Endothelial cell (in vitro differentiated cells): ENCODE measurements at regions not wholly inside any gene's neighbourhood (a gene's known extent, or its start where the extent isn't known, plus 50 kb on each side); places are given as distances from the start of the nearest gene placed in this dataset.

Experiments used
- DNase-seq: peaks from one replicate; pipeline ENCODE4 v3.0.0; 2021; ENCODE audit warnings: low spot score
- H3K27ac Mint-ChIP-seq: one replicate; pipeline ENCODE4 v1.8.0; 2021; ENCODE audit warnings: mixed read lengths, inconsistent platforms; ENCODE audit not compliant: unreplicated experiment
- H3K27me3 Mint-ChIP-seq: one replicate; pipeline ENCODE4 v1.8.0; 2021; ENCODE audit warnings: mild to moderate bottlenecking, moderate library complexity, mixed read lengths, inconsistent platforms; ENCODE audit not compliant: unreplicated experiment
- H3K36me3 Mint-ChIP-seq: one replicate; pipeline ENCODE4 v1.8.0; 2021; ENCODE audit warnings: mild to moderate bottlenecking, low read depth, mixed read lengths, inconsistent platforms; ENCODE audit not compliant: unreplicated experiment
- H3K4me1 Mint-ChIP-seq: one replicate; pipeline ENCODE4 v1.8.0; 2021; ENCODE audit warnings: mild to moderate bottlenecking, mixed read lengths, inconsistent platforms; ENCODE audit not compliant: unreplicated experiment
- H3K4me3 Mint-ChIP-seq: one replicate; pipeline ENCODE4 v1.8.0; 2021; ENCODE audit warnings: mild to moderate bottlenecking, mixed read lengths, inconsistent platforms; ENCODE audit not compliant: unreplicated experiment
- H3K9me3 Mint-ChIP-seq: one replicate; pipeline ENCODE4 v1.8.0; 2021; ENCODE audit warnings: mixed read lengths, inconsistent platforms; ENCODE audit not compliant: unreplicated experiment
- CTCF ChIP-seq: fragments of 200-600 bp; sonication (generic); IDR thresholded peaks from one replicate; pipeline ENCODE4 v1.5.0; 2021; ENCODE audit warnings: antibody characterized with exemption; ENCODE audit not compliant: unreplicated experiment

DNA sequence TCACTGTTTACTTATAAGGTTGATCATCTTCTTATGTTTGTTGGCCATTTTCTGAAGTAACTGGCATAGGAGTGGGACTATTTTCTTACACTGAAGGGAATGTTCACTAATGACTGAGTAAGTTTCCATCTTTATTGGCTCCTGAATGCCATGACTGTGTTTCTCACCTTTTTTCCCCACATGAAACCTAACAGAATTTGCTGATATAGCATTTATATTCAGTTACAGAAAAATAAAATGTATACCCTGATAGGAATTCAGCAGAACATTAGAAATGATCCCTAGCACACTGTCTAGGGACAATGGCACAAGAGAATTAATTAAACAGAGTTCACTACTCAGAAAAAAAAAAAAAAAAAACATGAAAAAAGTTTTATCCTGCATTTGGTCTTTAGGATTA is 1465.1 kb upstream of the C9orf72 start:
- Mint-ChIP-seq H3K27me3 (no peaks in the 10 kb centered on the region), H3K27ac (no peak overlapping the region), H3K36me3 (no peaks in the 10 kb centered on the region), H3K4me1 (no peaks in the 10 kb centered on the region), H3K9me3 (no peaks in the 10 kb centered on the region), H3K4me3 (no peak overlapping the region)
- DNase-seq, result no peak
- no peak for TF ChIP-seq CTCF

DNA sequence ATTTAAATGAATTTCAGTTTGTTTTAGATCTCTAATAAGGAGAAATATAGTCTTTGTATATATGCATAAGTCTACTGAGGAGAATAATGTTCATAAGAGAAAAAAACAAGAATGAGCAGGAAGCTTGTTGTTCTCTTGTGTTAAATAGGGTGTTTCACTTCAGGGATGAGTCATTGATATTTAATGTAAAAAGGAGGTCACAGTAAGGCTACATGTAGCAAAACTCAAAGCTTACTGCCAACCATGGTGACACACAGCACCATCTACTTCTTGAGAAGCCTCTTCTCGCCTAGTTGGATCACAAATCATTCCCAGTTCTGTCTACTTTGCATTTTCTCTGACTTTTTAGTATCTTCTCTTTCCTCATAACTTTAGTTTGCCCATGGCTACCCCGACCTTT is 1466.0 kb upstream of the C9orf72 start:
- Mint-ChIP-seq H3K36me3 (no peaks in the 10 kb centered on the region), H3K27me3 (no peaks in the 10 kb centered on the region), H3K27ac (no peak overlapping the region), H3K4me1 (no peaks in the 10 kb centered on the region), H3K4me3 (no peak overlapping the region), H3K9me3 (no peaks in the 10 kb centered on the region)
- no peak for DNase-seq
- no peak for TF ChIP-seq CTCF

DNA sequence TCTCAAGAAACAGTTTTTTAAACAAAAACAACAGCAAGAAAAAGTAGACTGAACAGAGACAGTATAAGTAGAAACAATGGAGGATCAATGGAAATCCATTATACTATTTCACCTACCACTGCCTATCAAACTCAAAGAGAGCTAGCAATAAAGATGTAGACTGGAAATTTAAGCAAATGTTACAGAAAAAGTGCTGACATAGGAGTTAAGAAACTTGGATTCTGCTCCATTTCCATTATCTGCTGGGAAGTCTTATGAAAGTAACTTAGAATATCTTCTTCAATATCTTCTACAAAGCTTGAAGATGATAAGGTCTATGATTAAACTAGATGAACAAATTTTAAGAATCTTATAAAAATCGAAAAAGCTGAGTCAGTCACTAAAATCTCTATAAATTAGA is 1469.8 kb upstream of the C9orf72 start:
- Mint-ChIP-seq H3K27ac (no peak overlapping the region), H3K36me3 (no peaks in the 10 kb centered on the region), H3K4me1 (no peaks in the 10 kb centered on the region), H3K27me3 (peaks cover 1% of the 10 kb centered on the region), H3K4me3 (no peak overlapping the region), H3K9me3 (no peaks in the 10 kb centered on the region)
- DNase-seq, result no peak
- no peak for TF ChIP-seq CTCF

GRCh38 chr9:29044959-29045358 is 1471.7 kb upstream of the C9orf72 start:
- no peak for TF ChIP-seq CTCF
- Mint-ChIP-seq H3K27ac (no peak overlapping the region), H3K9me3 (no peaks in the 10 kb centered on the region), H3K36me3 (no peaks in the 10 kb centered on the region), H3K27me3 (peaks cover 1% of the 10 kb centered on the region), H3K4me1 (no peaks in the 10 kb centered on the region), H3K4me3 (no peak overlapping the region)
- no peak for DNase-seq

GRCh38 chr9:29060041-29060440 is 1486.8 kb upstream of the C9orf72 start:
- no peaks in the 10 kb centered on the region for H3K9me3 Mint-ChIP-seq
- H3K4me1 Mint-ChIP-seq, result no peaks in the 10 kb centered on the region
- no peaks in the 10 kb centered on the region for H3K27me3 Mint-ChIP-seq
- no peak for TF ChIP-seq CTCF
- no peak for DNase-seq
- no peaks in the 10 kb centered on the region for H3K36me3 Mint-ChIP-seq
- no peak overlapping the region for H3K27ac Mint-ChIP-seq
- no peak overlapping the region for H3K4me3 Mint-ChIP-seq
